ENCODE measurements at regions not wholly inside any gene's neighbourhood (a gene's known extent, or its start where the extent isn't known, plus 50 kb on each side); places are given as distances from the start of the nearest gene placed in this dataset.

DNA sequence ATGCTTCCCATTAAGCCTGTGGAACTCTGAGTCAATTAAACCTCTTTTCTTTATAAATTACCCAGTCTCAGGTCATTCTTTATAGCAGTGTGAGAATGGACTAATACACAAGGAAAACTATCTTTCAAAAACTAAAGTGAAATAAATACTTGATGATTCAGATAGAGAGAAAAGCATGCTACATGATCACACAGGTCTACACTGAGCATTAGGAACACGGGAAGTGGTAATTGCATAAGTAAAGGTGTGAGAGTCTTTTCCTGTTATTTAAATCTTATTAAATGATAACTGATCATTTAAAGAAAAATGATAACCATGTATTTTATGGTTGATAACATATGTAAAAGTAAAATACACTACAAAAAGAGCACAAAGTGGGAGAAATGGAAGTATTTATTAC, 812.0 kb upstream of the RAB6C start:
- Histone ChIP-seq H3K79me2 (ENCODE audit: low read depth) (no peaks in the 10 kb centered on the region), H3K27ac (no peak overlapping the region), H2AFZ (no peak overlapping the region), H3K4me3 (no peak overlapping the region), H3F3A (ENCODE audit: insufficient read depth, low read depth) (no peaks in the 10 kb centered on the region), H4K20me1 (ENCODE audit: insufficient read depth) (no peaks in the 10 kb centered on the region), H3K4me2 (no peak overlapping the region), H3K36me3 (ENCODE audit: low read depth) (no peaks in the 10 kb centered on the region), H3K27me3 (ENCODE audit: insufficient read depth, low read depth) (no peaks in the 10 kb centered on the region; the same call in 1 of the 2 replicates), H3K9me2 (ENCODE audit: insufficient read depth) (no peaks in the 10 kb centered on the region), H3K4me1 (replicated peaks; ENCODE audit: insufficient read depth) (no peaks in the 10 kb centered on the region), H3K9me3 (ENCODE audit: insufficient read depth, low read depth) (no peaks in the 10 kb centered on the region)
- no TSS peak for BruUV-seq (replicated peaks)
- CTCF ChIA-PET: no interaction called here
- no peak for DNase-seq
- POLR2A ChIA-PET (ENCODE audit: unreplicated experiment): no interaction called here
- TF ChIP-seq EZH2 (IDR thresholded peaks at IDR 0.05; ENCODE audit: low read depth): no peak
- TF ChIP-seq, protein P1, sequence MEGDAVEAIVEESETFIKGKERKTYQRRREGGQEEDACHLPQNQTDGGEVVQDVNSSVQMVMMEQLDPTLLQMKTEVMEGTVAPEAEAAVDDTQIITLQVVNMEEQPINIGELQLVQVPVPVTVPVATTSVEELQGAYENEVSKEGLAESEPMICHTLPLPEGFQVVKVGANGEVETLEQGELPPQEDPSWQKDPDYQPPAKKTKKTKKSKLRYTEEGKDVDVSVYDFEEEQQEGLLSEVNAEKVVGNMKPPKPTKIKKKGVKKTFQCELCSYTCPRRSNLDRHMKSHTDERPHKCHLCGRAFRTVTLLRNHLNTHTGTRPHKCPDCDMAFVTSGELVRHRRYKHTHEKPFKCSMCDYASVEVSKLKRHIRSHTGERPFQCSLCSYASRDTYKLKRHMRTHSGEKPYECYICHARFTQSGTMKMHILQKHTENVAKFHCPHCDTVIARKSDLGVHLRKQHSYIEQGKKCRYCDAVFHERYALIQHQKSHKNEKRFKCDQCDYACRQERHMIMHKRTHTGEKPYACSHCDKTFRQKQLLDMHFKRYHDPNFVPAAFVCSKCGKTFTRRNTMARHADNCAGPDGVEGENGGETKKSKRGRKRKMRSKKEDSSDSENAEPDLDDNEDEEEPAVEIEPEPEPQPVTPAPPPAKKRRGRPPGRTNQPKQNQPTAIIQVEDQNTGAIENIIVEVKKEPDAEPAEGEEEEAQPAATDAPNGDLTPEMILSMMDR (conservative IDR thresholded peaks at IDR 0.05): no peak
- intact Hi-C loops (cut with micrococcal nuclease; ENCODE audit: unreplicated experiment): no loop called here

DNA sequence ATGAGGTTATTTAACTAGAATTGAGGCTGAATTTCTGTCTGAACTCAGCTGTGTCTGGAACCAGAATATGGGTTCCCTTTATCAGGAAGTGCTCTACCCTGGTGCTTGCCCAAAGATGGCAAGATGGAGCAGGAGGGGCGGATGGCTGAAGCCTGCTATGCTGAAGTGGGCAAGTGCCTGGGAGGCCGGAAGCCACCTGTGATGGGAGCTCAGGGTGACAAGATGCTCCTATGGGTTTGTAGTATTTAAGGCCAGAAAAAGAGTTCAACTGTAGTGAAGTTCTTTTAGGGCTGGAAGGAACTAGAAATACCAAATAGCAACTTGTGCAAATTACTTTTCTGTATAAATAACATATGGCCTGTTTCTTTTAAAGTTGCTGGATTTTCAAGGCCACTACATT, 808.9 kb upstream of the RAB6C start:
- Histone ChIP-seq H3F3A (ENCODE audit: insufficient read depth, low read depth) (no peaks in the 10 kb centered on the region), H2AFZ (no peak overlapping the region), H3K4me1 (replicated peaks; ENCODE audit: insufficient read depth) (no peaks in the 10 kb centered on the region), H3K9me3 (ENCODE audit: insufficient read depth, low read depth) (no peaks in the 10 kb centered on the region), H3K79me2 (ENCODE audit: low read depth) (no peaks in the 10 kb centered on the region), H3K4me2 (no peak overlapping the region), H3K27me3 (ENCODE audit: insufficient read depth, low read depth) (no peaks in the 10 kb centered on the region), H3K4me3 (no peak overlapping the region), H4K20me1 (ENCODE audit: insufficient read depth) (no peaks in the 10 kb centered on the region), H3K9me2 (ENCODE audit: insufficient read depth) (no peaks in the 10 kb centered on the region), H3K27ac (no peak overlapping the region), H3K36me3 (ENCODE audit: low read depth) (no peaks in the 10 kb centered on the region)
- DNase-seq: no peak
- no TSS peak for BruUV-seq (replicated peaks)
- CTCF ChIA-PET: no interaction called here
- POLR2A ChIA-PET (ENCODE audit: unreplicated experiment): no interaction called here
- intact Hi-C loops (cut with micrococcal nuclease; ENCODE audit: unreplicated experiment): no loop called here
- TF ChIP-seq, protein P1 (conservative IDR thresholded peaks at IDR 0.05): no peak

DNA sequence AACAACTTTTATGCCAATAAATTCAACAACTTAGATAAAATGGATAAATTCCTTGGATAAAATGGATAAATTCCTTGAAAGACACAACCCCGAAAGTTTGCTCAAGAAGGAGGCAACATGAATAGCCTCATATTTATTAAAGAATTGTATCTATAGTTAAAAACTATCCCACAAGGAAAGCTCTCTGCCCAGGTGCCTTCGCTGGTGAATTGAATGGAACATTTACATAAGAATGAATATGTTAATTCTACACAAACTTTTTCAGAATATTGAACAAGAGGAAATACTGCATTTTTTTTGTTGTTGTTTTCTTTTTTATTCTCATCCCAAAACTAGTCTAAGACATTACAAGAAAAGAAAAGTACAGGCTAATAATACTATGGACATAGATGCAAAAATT, 805.3 kb upstream of the RAB6C start:
- Histone ChIP-seq H3K27ac (no peak overlapping the region), H2AFZ (no peak overlapping the region), H3F3A (ENCODE audit: insufficient read depth, low read depth) (no peaks in the 10 kb centered on the region), H3K9me3 (ENCODE audit: insufficient read depth, low read depth) (no peaks in the 10 kb centered on the region), H3K79me2 (ENCODE audit: low read depth) (no peaks in the 10 kb centered on the region), H3K9me2 (ENCODE audit: insufficient read depth) (no peaks in the 10 kb centered on the region), H3K4me3 (no peak overlapping the region), H3K4me1 (replicated peaks; ENCODE audit: insufficient read depth) (no peaks in the 10 kb centered on the region), H3K36me3 (ENCODE audit: low read depth) (no peaks in the 10 kb centered on the region), H4K20me1 (ENCODE audit: insufficient read depth) (no peaks in the 10 kb centered on the region), H3K4me2 (no peak overlapping the region), H3K27me3 (ENCODE audit: insufficient read depth, low read depth) (no peaks in the 10 kb centered on the region)
- ChIA-PET POLR2A (ENCODE audit: unreplicated experiment) (no interaction called here), CTCF (no interaction called here)
- no TSS peak for BruUV-seq (replicated peaks)
- no peak for DNase-seq
- intact Hi-C loops (cut with micrococcal nuclease; ENCODE audit: unreplicated experiment): no loop called here
- no peak for TF ChIP-seq EZH2 (IDR thresholded peaks at IDR 0.05; ENCODE audit: low read depth)
- TF ChIP-seq, protein P1 (conservative IDR thresholded peaks at IDR 0.05): no peak
